ENCODE measurements at regions not wholly inside any gene's neighbourhood (a gene's known extent, or its start where the extent isn't known, plus 50 kb on each side); places are given as distances from the start of the nearest gene placed in this dataset.

- no peak overlapping the region for H3K27ac ChIP-seq
- ATAC-seq (no peak), DNase-seq (no peak)
- H3K4me3 ChIP-seq = no peak overlapping the region
- H3K4me1 ChIP-seq = peaks cover 14% of the 10 kb centered on the region
- no peaks in the 10 kb centered on the region for H3K27me3 ChIP-seq
- H3K36me3 ChIP-seq = no peaks in the 10 kb centered on the region
- intact Hi-C loops (cut with DNase I) = no loop called here
- no peaks in the 10 kb centered on the region for H3K9me3 ChIP-seq
- TF ChIP-seq, protein P1, sequence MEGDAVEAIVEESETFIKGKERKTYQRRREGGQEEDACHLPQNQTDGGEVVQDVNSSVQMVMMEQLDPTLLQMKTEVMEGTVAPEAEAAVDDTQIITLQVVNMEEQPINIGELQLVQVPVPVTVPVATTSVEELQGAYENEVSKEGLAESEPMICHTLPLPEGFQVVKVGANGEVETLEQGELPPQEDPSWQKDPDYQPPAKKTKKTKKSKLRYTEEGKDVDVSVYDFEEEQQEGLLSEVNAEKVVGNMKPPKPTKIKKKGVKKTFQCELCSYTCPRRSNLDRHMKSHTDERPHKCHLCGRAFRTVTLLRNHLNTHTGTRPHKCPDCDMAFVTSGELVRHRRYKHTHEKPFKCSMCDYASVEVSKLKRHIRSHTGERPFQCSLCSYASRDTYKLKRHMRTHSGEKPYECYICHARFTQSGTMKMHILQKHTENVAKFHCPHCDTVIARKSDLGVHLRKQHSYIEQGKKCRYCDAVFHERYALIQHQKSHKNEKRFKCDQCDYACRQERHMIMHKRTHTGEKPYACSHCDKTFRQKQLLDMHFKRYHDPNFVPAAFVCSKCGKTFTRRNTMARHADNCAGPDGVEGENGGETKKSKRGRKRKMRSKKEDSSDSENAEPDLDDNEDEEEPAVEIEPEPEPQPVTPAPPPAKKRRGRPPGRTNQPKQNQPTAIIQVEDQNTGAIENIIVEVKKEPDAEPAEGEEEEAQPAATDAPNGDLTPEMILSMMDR (IDR thresholded peaks at IDR 0.05) = no peak
These were observed 112.8 kb upstream of the ATF7IP start for GRCh38 chr12:14252697-14253096.

DNA sequence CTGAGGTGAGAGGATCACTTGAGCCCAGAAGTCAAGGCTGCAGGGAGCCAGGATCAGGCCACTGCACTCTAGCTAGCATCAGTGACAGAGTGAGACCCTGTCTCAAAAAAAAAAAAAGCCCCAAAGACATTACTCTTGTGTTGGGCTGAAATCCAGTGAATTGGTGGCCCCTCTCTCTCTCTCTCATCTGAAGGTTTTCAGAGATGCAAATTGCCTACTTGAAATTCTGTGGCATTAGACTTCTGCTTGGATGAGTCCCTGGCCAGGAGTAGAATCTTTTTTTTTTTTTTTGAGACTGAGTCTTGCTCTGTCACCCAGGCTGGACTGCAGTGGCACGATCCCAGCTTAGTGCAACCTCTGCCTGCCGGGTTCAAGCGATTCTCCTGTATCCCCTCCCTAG is 112.0 kb upstream of the ATF7IP start:
- intact Hi-C loops (cut with DNase I) = no loop called here
- peaks cover 22% of the 10 kb centered on the region for H3K4me1 ChIP-seq
- DNase-seq = no peak

DNA sequence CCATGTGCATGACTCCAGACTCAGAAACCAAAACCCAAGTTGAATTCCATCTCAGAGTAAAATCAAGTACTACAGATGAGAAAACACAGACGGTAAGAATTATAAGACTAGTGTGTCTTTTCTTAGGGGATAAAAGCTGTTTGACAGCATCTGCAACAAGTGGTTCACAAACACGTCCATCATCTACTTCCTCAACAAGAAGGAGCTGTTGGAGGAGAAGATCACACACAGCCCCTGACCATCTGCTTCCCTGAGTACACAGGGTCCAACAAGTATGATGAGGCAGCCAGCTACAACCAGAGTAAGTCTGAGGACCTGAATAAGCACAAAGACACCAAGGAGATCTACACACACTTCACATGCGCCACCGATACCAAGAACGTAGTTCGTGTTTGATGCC is 110.7 kb upstream of the ATF7IP start:
- intact Hi-C loops (cut with DNase I) = no loop called here
- Histone ChIP-seq H3K4me3 (no peak overlapping the region), H3K9me3 (no peaks in the 10 kb centered on the region), H3K27ac (no peak overlapping the region), H3K36me3 (no peaks in the 10 kb centered on the region), H3K4me1 (peaks cover 22% of the 10 kb centered on the region), H3K27me3 (no peaks in the 10 kb centered on the region)
- DNase-seq (no peak), ATAC-seq (no peak)
- TF ChIP-seq, protein P1 (IDR thresholded peaks at IDR 0.05) = no peak

More for the DNA sequence above, 112.0 kb upstream of the ATF7IP start:
- Histone ChIP-seq H3K27me3 (no peaks in the 10 kb centered on the region), H3K36me3 (no peaks in the 10 kb centered on the region), H3K4me3 (no peak overlapping the region), H3K9me3 (no peaks in the 10 kb centered on the region), H3K27ac (no peak overlapping the region)
- TF ChIP-seq, protein P1 (IDR thresholded peaks at IDR 0.05) = no peak
- no peak for ATAC-seq

- DNase-seq (no peak), ATAC-seq (no peak)
- Histone ChIP-seq H3K4me1 (peaks cover 34% of the 10 kb centered on the region), H3K36me3 (no peaks in the 10 kb centered on the region), H3K9me3 (no peaks in the 10 kb centered on the region), H3K27ac (peak overlapping the region; percentile 86), H3K27me3 (no peaks in the 10 kb centered on the region), H3K4me3 (no peak overlapping the region)
- TF ChIP-seq, protein P1 (IDR thresholded peaks at IDR 0.05) = no peak
- intact Hi-C loops (cut with DNase I) = no loop called here
These were observed 109.4 kb upstream of the ATF7IP start for GRCh38 chr12:14256121-14256520.

DNA sequence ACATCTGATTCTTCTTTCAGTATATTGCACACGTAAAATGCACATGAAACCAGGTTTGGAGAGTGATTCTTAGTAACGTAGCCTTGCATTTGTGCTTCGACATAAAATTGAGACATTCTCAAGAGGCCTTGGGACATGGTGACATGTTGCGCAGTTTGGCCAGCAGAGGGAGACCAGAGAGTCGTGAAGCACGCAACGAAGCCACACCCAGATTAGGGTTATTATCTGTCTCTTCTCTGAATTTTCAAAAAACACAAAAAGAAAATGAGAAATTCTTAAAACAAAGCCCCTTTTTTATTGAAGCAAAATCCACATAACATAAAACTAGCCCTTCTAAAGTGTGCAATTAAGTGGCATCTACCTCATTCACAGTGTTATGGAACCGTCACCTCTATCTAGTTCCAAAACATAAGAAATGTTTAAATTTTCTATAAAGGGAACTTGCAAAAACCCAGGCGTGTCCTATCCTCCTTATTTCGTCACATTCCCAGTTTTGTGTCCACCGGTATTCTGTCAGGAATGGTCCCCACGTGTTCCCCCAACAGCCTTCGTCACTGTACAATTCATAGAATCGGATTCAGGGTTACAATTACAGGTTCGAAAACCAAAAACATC is 108.8 kb upstream of the ATF7IP start:
- TF ChIP-seq, protein P1 (IDR thresholded peaks at IDR 0.05) = peak; percentile 80
- intact Hi-C loops (cut with DNase I) = no loop called here
- Histone ChIP-seq H3K27ac (peak overlapping the region; percentile 86), H3K9me3 (no peaks in the 10 kb centered on the region), H3K27me3 (no peaks in the 10 kb centered on the region), H3K4me1 (peaks cover 34% of the 10 kb centered on the region), H3K4me3 (no peak overlapping the region), H3K36me3 (no peaks in the 10 kb centered on the region)
- ATAC-seq (peak; percentile 66), DNase-seq (peak; percentile 85)

- intact Hi-C loops (cut with DNase I) = no loop called here
- no peak for DNase-seq
- TF ChIP-seq, protein P1 (IDR thresholded peaks at IDR 0.05) = no peak
- H3K27me3 ChIP-seq = no peaks in the 10 kb centered on the region
- no peak overlapping the region for H3K4me3 ChIP-seq
- peak overlapping the region; percentile 86 for H3K27ac ChIP-seq
- H3K9me3 ChIP-seq = no peaks in the 10 kb centered on the region
- no peak for ATAC-seq
- no peaks in the 10 kb centered on the region for H3K36me3 ChIP-seq
- H3K4me1 ChIP-seq = peaks cover 34% of the 10 kb centered on the region
These were observed 108.2 kb upstream of the ATF7IP start for GRCh38 chr12:14257303-14257733.
